ENCODE measurements at regions not wholly inside any gene's neighbourhood (a gene's known extent, or its start where the extent isn't known, plus 50 kb on each side); places are given as distances from the start of the nearest gene placed in this dataset.

- no peak overlapping the region for H3K27ac ChIP-seq
- no peaks in the 10 kb centered on the region for H3K9me3 ChIP-seq
- no peak overlapping the region for H3K4me3 ChIP-seq
- H3K4me1 ChIP-seq = no peaks in the 10 kb centered on the region
- no peaks in the 10 kb centered on the region for H3K27me3 ChIP-seq
- DNase-seq (peak in 1 of 4 donors; percentile 71), ATAC-seq (no peak)
- TF ChIP-seq POLR2A (IDR thresholded peaks at IDR 0.05) = no peak
- no peak for TF ChIP-seq CTCF (IDR thresholded peaks at IDR 0.05)
- 55 to 70% methylated on average over 13 of the region's 13 CpGs for WGBS, 2 donors
- no peaks in the 10 kb centered on the region for H3K36me3 ChIP-seq (replicated peaks in 1 of 2; ENCODE audit: insufficient read depth in 1 of 2, low read depth in 2 of 2)
- intact Hi-C loops (cut with DNase I) = no loop called here
Observed at GRCh38 chr6:105880030-105880492, 206.1 kb upstream of the PRDM1 start.

GRCh38 chr6:105879146-105879545 lies 207.0 kb upstream of the PRDM1 start:
- H3K4me1 ChIP-seq = no peaks in the 10 kb centered on the region
- no peak overlapping the region for H3K27ac ChIP-seq
- no peak for DNase-seq
- no peaks in the 10 kb centered on the region for H3K36me3 ChIP-seq (replicated peaks in 1 of 2; ENCODE audit: insufficient read depth in 1 of 2, low read depth in 2 of 2)
- intact Hi-C loops (cut with DNase I) = no loop called here
- no peak overlapping the region for H3K4me3 ChIP-seq
- no peak for ATAC-seq
- H3K9me3 ChIP-seq = no peaks in the 10 kb centered on the region
- no peaks in the 10 kb centered on the region for H3K27me3 ChIP-seq
- WGBS, 2 donors = 43 to 63% methylated on average over 2 of the region's 2 CpGs
- TF ChIP-seq CTCF (IDR thresholded peaks at IDR 0.05) (no peak), POLR2A (IDR thresholded peaks at IDR 0.05) (no peak)

- no peak for DNase-seq
- Histone ChIP-seq H3K27me3 (no peaks in the 10 kb centered on the region), H3K27ac (no peak overlapping the region), H3K4me3 (no peak overlapping the region), H3K36me3 (replicated peaks in 1 of 2; ENCODE audit: insufficient read depth in 1 of 2, low read depth in 2 of 2) (no peaks in the 10 kb centered on the region), H3K4me1 (peaks cover 8% of the 10 kb centered on the region), H3K9me3 (no peaks in the 10 kb centered on the region)
- ATAC-seq = no peak
- no peak for TF ChIP-seq CTCF (IDR thresholded peaks at IDR 0.05)
- no peak for TF ChIP-seq POLR2A (IDR thresholded peaks at IDR 0.05)
- WGBS, 2 donors = 60 to 62% methylated on average over 11 of the region's 11 CpGs
- intact Hi-C loops (cut with DNase I) = no loop called here
Observed at GRCh38 chr6:105875974-105876640, 210.0 kb upstream of the PRDM1 start.

GRCh38 chr6:105874835-105875626 lies 211.1 kb upstream of the PRDM1 start:
- no peak for TF ChIP-seq CTCF (IDR thresholded peaks at IDR 0.05)
- no peak for TF ChIP-seq POLR2A (IDR thresholded peaks at IDR 0.05)
- WGBS, 2 donors = 88 to 93% methylated on average over 8 of the region's 8 CpGs
- Histone ChIP-seq H3K9me3 (no peaks in the 10 kb centered on the region), H3K27me3 (no peaks in the 10 kb centered on the region), H3K36me3 (replicated peaks in 1 of 2; ENCODE audit: insufficient read depth in 1 of 2, low read depth in 2 of 2) (no peaks in the 10 kb centered on the region), H3K4me3 (no peak overlapping the region), H3K4me1 (peaks cover 8% of the 10 kb centered on the region), H3K27ac (no peak overlapping the region)
- DNase-seq (no peak), ATAC-seq (no peak)
- intact Hi-C loops (cut with DNase I) = no loop called here

All from body of pancreas (tissue), 4 donors.